HL-60 (cell line): ENCODE measurements at regions not wholly inside any gene's neighbourhood (a gene's known extent, or its start where the extent isn't known, plus 50 kb on each side); places are given as distances from the start of the nearest gene placed in this dataset.

Experiments
- DNase-seq, 2 experiments: peaks; one replicate each; pipeline ENCODE4 v3.0.0-alpha.2; 2010 to 2020; ENCODE audit warnings: low read depth in 1 of 2, low spot score in 1 of 2
- H3K27ac ChIP-seq: fragments of 250-450 bp; sonication (Bioruptor Pico); replicated peaks from 2 replicates; pipeline ENCODE4 v1.5.1; 2020; ENCODE audit warnings: mild to moderate bottlenecking, moderate library complexity
- H3K27me3 ChIP-seq: fragments of 250-450 bp; sonication (Bioruptor Pico); 2 replicates; pipeline ENCODE4 v1.5.1; 2021; ENCODE audit warnings: mild to moderate bottlenecking, moderate library complexity; ENCODE audit not compliant: insufficient read depth, poor library complexity, severe bottlenecking
- H3K4me3 ChIP-seq: replicated peaks from 2 replicates; pipeline ENCODE4 v1.5.1; 2011; ENCODE audit warnings: mild to moderate bottlenecking, control low read depth, low read length; ENCODE audit not compliant: insufficient read depth
- GABPA ChIP-seq: IDR thresholded peaks from 2 replicates; pipeline ENCODE4 v1.6.1; 2012; ENCODE audit warnings: low read depth
- POLR2AphosphoS5 ChIP-seq: IDR thresholded peaks from 2 replicates; pipeline ENCODE4 v1.6.1; 2012; ENCODE audit warnings: low read depth
- SPI1 ChIP-seq: IDR thresholded peaks from 2 replicates; pipeline ENCODE4 v1.6.1; 2012; ENCODE audit warnings: low read depth, mild to moderate bottlenecking, borderline replicate concordance
- TF ChIP-seq, protein P1 (sequence below): IDR thresholded peaks from one replicate; pipeline ENCODE4 v1.5.1; 2011; ENCODE audit warnings: low read length, control low read depth, inconsistent platforms; ENCODE audit not compliant: insufficient read depth
- TF ChIP-seq, protein P2 (sequence below): IDR thresholded peaks from 2 replicates; pipeline ENCODE4 v1.6.1; 2012; ENCODE audit warnings: low read depth; ENCODE audit not compliant: insufficient replicate concordance

DNA sequence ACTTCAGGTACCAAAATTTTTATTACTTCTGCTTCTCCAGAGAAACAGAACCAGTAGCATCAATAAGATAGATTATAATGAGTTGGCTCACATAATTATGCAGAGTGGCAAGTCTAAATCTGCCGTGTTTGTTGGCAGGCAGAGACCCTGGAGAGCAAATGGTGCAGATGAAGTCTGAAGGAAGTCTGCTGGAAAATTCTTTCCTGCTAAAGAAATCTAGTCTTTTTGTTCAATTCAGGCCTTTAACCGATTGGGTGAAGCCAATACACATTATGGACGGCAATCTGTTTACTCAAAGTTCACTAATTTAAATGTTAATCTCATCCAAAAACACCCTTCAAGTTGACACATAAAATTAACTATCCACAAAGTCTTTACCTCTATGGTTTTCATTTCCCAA, 156.0 kb downstream of the TBX22 start:
- Histone ChIP-seq H3K4me3 (no peak overlapping the region), H3K27ac (no peak overlapping the region), H3K27me3 (no peaks in the 10 kb centered on the region)
- TF ChIP-seq GABPA (no peak), SPI1 (no peak), POLR2AphosphoS5 (no peak)
- TF ChIP-seq, protein P1, sequence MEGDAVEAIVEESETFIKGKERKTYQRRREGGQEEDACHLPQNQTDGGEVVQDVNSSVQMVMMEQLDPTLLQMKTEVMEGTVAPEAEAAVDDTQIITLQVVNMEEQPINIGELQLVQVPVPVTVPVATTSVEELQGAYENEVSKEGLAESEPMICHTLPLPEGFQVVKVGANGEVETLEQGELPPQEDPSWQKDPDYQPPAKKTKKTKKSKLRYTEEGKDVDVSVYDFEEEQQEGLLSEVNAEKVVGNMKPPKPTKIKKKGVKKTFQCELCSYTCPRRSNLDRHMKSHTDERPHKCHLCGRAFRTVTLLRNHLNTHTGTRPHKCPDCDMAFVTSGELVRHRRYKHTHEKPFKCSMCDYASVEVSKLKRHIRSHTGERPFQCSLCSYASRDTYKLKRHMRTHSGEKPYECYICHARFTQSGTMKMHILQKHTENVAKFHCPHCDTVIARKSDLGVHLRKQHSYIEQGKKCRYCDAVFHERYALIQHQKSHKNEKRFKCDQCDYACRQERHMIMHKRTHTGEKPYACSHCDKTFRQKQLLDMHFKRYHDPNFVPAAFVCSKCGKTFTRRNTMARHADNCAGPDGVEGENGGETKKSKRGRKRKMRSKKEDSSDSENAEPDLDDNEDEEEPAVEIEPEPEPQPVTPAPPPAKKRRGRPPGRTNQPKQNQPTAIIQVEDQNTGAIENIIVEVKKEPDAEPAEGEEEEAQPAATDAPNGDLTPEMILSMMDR: no peak
- TF ChIP-seq, protein P2, sequence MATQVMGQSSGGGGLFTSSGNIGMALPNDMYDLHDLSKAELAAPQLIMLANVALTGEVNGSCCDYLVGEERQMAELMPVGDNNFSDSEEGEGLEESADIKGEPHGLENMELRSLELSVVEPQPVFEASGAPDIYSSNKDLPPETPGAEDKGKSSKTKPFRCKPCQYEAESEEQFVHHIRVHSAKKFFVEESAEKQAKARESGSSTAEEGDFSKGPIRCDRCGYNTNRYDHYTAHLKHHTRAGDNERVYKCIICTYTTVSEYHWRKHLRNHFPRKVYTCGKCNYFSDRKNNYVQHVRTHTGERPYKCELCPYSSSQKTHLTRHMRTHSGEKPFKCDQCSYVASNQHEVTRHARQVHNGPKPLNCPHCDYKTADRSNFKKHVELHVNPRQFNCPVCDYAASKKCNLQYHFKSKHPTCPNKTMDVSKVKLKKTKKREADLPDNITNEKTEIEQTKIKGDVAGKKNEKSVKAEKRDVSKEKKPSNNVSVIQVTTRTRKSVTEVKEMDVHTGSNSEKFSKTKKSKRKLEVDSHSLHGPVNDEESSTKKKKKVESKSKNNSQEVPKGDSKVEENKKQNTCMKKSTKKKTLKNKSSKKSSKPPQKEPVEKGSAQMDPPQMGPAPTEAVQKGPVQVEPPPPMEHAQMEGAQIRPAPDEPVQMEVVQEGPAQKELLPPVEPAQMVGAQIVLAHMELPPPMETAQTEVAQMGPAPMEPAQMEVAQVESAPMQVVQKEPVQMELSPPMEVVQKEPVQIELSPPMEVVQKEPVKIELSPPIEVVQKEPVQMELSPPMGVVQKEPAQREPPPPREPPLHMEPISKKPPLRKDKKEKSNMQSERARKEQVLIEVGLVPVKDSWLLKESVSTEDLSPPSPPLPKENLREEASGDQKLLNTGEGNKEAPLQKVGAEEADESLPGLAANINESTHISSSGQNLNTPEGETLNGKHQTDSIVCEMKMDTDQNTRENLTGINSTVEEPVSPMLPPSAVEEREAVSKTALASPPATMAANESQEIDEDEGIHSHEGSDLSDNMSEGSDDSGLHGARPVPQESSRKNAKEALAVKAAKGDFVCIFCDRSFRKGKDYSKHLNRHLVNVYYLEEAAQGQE: no peak
- no peak for DNase-seq

DNA sequence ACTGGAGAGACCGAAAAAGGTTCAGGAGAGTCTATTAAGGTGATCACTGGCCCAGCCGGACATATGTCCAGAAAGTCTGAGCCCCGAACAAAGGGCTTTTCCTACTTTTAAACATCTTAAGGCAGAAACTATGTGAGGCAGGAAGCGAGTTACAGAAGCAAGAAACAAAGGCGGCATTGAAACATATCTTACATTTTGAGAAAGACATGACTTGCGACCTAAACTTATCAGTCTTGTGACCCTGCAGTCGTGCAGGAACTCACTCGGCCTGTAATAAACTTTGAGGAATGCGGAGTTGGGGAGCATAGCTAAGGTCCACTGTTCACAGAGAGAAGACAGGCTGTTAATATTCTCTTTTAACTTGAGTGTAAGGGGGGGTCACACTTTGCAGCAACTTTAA, 158.7 kb downstream of the TBX22 start:
- H3K27ac ChIP-seq: no peak overlapping the region
- TF ChIP-seq POLR2AphosphoS5 (no peak), GABPA (no peak), SPI1 (no peak)
- TF ChIP-seq, protein P1: no peak
- TF ChIP-seq, protein P2: no peak
- no peaks in the 10 kb centered on the region for H3K27me3 ChIP-seq
- DNase-seq: no peak
- H3K4me3 ChIP-seq: no peak overlapping the region

DNA sequence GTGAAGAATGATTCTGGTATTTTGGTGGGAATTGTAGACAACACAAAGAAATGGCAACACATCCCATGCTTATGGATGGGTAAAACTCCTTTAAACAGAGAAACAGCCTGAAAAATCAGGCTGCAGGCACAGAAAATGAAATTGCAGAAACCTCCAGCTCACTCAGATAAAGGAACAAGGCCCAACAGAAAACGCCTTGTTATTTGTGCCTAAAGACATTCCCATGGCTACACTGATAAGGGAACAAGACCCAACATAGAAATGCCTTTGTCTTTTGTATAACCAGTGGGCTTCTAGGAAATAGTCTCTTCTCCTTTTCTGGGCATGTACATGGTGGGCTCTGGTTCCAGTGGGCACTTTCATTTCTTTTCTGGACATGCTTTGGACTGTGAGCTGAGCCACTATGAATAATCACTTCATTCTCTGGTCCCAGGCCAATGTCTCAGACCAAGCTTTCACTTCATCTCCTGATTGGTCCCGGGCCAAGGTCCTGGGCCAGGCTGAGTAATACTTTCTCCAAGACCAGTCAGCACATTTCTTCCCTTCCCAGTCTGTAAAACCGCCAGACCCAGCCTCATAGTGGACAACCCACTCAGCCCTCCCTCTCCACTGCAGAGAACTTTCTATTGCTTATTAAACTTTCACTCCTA, 160.5 kb downstream of the TBX22 start:
- H3K27me3 ChIP-seq: no peaks in the 10 kb centered on the region
- TF ChIP-seq, protein P1: no peak
- TF ChIP-seq POLR2AphosphoS5 (no peak), GABPA (no peak), SPI1 (no peak)
- TF ChIP-seq, protein P2: no peak
- no peak overlapping the region for H3K27ac ChIP-seq
- no peak for DNase-seq
- no peak overlapping the region for H3K4me3 ChIP-seq
